ENCODE measurements at regions not wholly inside any gene's neighbourhood (a gene's known extent, or its start where the extent isn't known, plus 50 kb on each side); places are given as distances from the start of the nearest gene placed in this dataset.

GRCh38 chr13:22399801-22400420 lies 729.0 kb downstream of the FGF9 start:
- Histone ChIP-seq H3F3A (replicated peaks; ENCODE audit: low read depth) (no peaks in the 10 kb centered on the region), H2AFZ (no peak overlapping the region), H3K36me3 (ENCODE audit: insufficient read depth) (no peaks in the 10 kb centered on the region), H3K4me1 (ENCODE audit: insufficient read depth) (peaks cover 4% of the 10 kb centered on the region; the same call in 1 of the 2 replicates), H3K9me2 (ENCODE audit: insufficient read depth) (no peaks in the 10 kb centered on the region), H3K4me2 (no peak overlapping the region), H3K4me3 (no peak overlapping the region), H3K27ac (ENCODE audit: low read depth) (no peak overlapping the region), H3K27me3 (ENCODE audit: insufficient read depth) (no peaks in the 10 kb centered on the region), H3K79me2 (replicated peaks; ENCODE audit: insufficient read depth) (no peaks in the 10 kb centered on the region), H4K20me1 (replicated peaks; ENCODE audit: insufficient read depth) (no peaks in the 10 kb centered on the region)
- Mint-ChIP-seq H3K4me3 (no peak overlapping the region), H3K27ac (no peak overlapping the region), H3K9me3 (no peaks in the 10 kb centered on the region), H3K36me3 (ENCODE audit: low read depth) (no peaks in the 10 kb centered on the region), H3K27me3 (ENCODE audit: insufficient read depth, low read depth, poor library complexity) (no peaks in the 10 kb centered on the region), H3K4me1 (peaks cover 4% of the 10 kb centered on the region)
- ATAC-seq (no peak), DNase-seq (ENCODE audit: low spot score) (no peak)
- TF ChIP-seq POLR2AphosphoS5 (IDR thresholded peaks at IDR 0.05; ENCODE audit: low read depth) (no peak), CTCF (conservative IDR thresholded peaks at IDR 0.05; ENCODE audit: low read depth in 2 of 2) (no peak), EZH2 (IDR thresholded peaks at IDR 0.05; ENCODE audit: low read depth, unreplicated experiment) (no peak), JUNB (IDR thresholded peaks at IDR 0.05; ENCODE audit: unreplicated experiment) (no peak), EZH2phosphoT487 (IDR thresholded peaks at IDR 0.05; ENCODE audit: unreplicated experiment) (no peak), ZNF114 (CRISPR knock-in tag; IDR thresholded peaks at IDR 0.05) (no peak), ZNF331 (CRISPR knock-in tag; IDR thresholded peaks at IDR 0.05; ENCODE audit: low read depth) (no peak), STAT1 (IDR thresholded peaks at IDR 0.05; ENCODE audit: unreplicated experiment) (no peak), CREB1 (CRISPR knock-in tag; IDR thresholded peaks at IDR 0.05; ENCODE audit: low read depth) (no peak), NANOG (IDR thresholded peaks at IDR 0.05; ENCODE audit: borderline replicate concordance) (no peak)
- TF ChIP-seq, protein P1, sequence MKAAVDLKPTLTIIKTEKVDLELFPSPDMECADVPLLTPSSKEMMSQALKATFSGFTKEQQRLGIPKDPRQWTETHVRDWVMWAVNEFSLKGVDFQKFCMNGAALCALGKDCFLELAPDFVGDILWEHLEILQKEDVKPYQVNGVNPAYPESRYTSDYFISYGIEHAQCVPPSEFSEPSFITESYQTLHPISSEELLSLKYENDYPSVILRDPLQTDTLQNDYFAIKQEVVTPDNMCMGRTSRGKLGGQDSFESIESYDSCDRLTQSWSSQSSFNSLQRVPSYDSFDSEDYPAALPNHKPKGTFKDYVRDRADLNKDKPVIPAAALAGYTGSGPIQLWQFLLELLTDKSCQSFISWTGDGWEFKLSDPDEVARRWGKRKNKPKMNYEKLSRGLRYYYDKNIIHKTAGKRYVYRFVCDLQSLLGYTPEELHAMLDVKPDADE (IDR thresholded peaks at IDR 0.05): no peak
- TF ChIP-seq, protein P2, sequence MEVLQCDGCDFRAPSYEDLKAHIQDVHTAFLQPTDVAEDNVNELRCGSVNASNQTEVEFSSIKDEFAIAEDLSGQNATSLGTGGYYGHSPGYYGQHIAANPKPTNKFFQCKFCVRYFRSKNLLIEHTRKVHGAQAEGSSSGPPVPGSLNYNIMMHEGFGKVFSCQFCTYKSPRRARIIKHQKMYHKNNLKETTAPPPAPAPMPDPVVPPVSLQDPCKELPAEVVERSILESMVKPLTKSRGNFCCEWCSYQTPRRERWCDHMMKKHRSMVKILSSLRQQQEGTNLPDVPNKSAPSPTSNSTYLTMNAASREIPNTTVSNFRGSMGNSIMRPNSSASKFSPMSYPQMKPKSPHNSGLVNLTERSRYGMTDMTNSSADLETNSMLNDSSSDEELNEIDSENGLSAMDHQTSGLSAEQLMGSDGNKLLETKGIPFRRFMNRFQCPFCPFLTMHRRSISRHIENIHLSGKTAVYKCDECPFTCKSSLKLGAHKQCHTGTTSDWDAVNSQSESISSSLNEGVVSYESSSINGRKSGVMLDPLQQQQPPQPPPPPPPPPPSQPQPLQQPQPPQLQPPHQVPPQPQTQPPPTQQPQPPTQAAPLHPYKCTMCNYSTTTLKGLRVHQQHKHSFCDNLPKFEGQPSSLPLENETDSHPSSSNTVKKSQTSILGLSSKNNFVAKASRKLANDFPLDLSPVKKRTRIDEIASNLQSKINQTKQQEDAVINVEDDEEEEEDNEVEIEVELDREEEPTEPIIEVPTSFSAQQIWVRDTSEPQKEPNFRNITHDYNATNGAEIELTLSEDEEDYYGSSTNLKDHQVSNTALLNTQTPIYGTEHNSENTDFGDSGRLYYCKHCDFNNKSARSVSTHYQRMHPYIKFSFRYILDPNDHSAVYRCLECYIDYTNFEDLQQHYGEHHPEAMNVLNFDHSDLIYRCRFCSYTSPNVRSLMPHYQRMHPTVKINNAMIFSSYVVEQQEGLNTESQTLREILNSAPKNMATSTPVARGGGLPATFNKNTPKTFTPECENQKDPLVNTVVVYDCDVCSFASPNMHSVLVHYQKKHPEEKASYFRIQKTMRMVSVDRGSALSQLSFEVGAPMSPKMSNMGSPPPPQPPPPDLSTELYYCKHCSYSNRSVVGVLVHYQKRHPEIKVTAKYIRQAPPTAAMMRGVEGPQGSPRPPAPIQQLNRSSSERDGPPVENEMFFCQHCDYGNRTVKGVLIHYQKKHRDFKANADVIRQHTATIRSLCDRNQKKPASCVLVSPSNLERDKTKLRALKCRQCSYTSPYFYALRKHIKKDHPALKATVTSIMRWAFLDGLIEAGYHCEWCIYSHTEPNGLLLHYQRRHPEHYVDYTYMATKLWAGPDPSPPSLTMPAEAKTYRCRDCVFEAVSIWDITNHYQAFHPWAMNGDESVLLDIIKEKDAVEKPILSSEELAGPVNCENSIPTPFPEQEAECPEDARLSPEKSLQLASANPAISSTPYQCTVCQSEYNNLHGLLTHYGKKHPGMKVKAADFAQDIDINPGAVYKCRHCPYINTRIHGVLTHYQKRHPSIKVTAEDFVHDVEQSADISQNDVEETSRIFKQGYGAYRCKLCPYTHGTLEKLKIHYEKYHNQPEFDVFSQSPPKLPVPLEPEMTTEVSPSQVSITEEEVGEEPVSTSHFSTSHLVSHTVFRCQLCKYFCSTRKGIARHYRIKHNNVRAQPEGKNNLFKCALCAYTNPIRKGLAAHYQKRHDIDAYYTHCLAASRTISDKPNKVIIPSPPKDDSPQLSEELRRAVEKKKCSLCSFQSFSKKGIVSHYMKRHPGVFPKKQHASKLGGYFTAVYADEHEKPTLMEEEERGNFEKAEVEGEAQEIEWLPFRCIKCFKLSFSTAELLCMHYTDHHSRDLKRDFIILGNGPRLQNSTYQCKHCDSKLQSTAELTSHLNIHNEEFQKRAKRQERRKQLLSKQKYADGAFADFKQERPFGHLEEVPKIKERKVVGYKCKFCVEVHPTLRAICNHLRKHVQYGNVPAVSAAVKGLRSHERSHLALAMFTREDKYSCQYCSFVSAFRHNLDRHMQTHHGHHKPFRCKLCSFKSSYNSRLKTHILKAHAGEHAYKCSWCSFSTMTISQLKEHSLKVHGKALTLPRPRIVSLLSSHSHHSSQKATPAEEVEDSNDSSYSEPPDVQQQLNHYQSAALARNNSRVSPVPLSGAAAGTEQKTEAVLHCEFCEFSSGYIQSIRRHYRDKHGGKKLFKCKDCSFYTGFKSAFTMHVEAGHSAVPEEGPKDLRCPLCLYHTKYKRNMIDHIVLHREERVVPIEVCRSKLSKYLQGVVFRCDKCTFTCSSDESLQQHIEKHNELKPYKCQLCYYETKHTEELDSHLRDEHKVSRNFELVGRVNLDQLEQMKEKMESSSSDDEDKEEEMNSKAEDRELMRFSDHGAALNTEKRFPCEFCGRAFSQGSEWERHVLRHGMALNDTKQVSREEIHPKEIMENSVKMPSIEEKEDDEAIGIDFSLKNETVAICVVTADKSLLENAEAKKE (CRISPR knock-in tag; IDR thresholded peaks at IDR 0.05): no peak
- TF ChIP-seq, protein P3, sequence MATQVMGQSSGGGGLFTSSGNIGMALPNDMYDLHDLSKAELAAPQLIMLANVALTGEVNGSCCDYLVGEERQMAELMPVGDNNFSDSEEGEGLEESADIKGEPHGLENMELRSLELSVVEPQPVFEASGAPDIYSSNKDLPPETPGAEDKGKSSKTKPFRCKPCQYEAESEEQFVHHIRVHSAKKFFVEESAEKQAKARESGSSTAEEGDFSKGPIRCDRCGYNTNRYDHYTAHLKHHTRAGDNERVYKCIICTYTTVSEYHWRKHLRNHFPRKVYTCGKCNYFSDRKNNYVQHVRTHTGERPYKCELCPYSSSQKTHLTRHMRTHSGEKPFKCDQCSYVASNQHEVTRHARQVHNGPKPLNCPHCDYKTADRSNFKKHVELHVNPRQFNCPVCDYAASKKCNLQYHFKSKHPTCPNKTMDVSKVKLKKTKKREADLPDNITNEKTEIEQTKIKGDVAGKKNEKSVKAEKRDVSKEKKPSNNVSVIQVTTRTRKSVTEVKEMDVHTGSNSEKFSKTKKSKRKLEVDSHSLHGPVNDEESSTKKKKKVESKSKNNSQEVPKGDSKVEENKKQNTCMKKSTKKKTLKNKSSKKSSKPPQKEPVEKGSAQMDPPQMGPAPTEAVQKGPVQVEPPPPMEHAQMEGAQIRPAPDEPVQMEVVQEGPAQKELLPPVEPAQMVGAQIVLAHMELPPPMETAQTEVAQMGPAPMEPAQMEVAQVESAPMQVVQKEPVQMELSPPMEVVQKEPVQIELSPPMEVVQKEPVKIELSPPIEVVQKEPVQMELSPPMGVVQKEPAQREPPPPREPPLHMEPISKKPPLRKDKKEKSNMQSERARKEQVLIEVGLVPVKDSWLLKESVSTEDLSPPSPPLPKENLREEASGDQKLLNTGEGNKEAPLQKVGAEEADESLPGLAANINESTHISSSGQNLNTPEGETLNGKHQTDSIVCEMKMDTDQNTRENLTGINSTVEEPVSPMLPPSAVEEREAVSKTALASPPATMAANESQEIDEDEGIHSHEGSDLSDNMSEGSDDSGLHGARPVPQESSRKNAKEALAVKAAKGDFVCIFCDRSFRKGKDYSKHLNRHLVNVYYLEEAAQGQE (IDR thresholded peaks at IDR 0.05; ENCODE audit: unreplicated experiment): no peak

Measured in GM23338 (cell line).